NOMO-1 treated with dmso at 0.1 percent for 144 hours (cell line): ENCODE measurements at regions not wholly inside any gene's neighbourhood (a gene's known extent, or its start where the extent isn't known, plus 50 kb on each side); places are given as distances from the start of the nearest gene placed in this dataset.

Experiments used
- DNase-seq: peaks from one replicate; lab custom pipeline; 2025; ENCODE audit not compliant: unreplicated experiment; lab: John Stamatoyannopoulos, UW

GRCh38 chr7:16065939-16066338 lies 355.4 kb downstream of the CRPPA start:
- no peak for DNase-seq

GRCh38 chr7:16063716-16064675 lies 357.3 kb downstream of the CRPPA start:
- DNase-seq, result no peak

- peak; percentile 73 for DNase-seq
Measured at GRCh38 chr7:16063221-16063620, 358.1 kb downstream of the CRPPA start.

- DNase-seq, result no peak
Measured at GRCh38 chr7:16062269-16062668, 359.1 kb downstream of the CRPPA start.

GRCh38 chr7:16061630-16062029 lies 359.7 kb downstream of the CRPPA start:
- no peak for DNase-seq

GRCh38 chr7:16061011-16061410 lies 360.3 kb downstream of the CRPPA start:
- no peak for DNase-seq

- no peak for DNase-seq
Measured at GRCh38 chr7:16060502-16060901, 360.8 kb downstream of the CRPPA start.

GRCh38 chr7:16055263-16055976 lies 365.9 kb downstream of the CRPPA start:
- peak; percentile 8 for DNase-seq

- DNase-seq, result no peak
Measured at GRCh38 chr7:16051561-16052255, 365.2 kb upstream of the MEOX2 start.

GRCh38 chr7:16046041-16046440 lies 359.6 kb upstream of the MEOX2 start:
- DNase-seq, result no peak

GRCh38 chr7:16045296-16045695 lies 358.8 kb upstream of the MEOX2 start:
- DNase-seq, result no peak

- no peak for DNase-seq
Measured at GRCh38 chr7:16044645-16045044, 358.2 kb upstream of the MEOX2 start.

GRCh38 chr7:16040346-16040745 lies 353.9 kb upstream of the MEOX2 start:
- DNase-seq, result no peak

- no peak for DNase-seq
Measured at GRCh38 chr7:16038906-16039305, 352.4 kb upstream of the MEOX2 start.

- DNase-seq, result no peak
Measured at GRCh38 chr7:16035392-16035791, 348.9 kb upstream of the MEOX2 start.

GRCh38 chr7:16034866-16035265 lies 348.4 kb upstream of the MEOX2 start:
- DNase-seq, result no peak

GRCh38 chr7:16034353-16034752 lies 347.9 kb upstream of the MEOX2 start:
- DNase-seq, result no peak

GRCh38 chr7:16033233-16033632 lies 346.8 kb upstream of the MEOX2 start:
- no peak for DNase-seq

GRCh38 chr7:16028636-16029035 lies 342.2 kb upstream of the MEOX2 start:
- no peak for DNase-seq

- no peak for DNase-seq
Measured at GRCh38 chr7:16028103-16028502, 341.6 kb upstream of the MEOX2 start.

- no peak for DNase-seq
Measured at GRCh38 chr7:16027396-16027795, 340.9 kb upstream of the MEOX2 start.
